IPS-15b (cell line): ENCODE measurements at regions not wholly inside any gene's neighbourhood (a gene's known extent, or its start where the extent isn't known, plus 50 kb on each side); places are given as distances from the start of the nearest gene placed in this dataset.

Experiments
- H3K27me3 ChIP-seq: one replicate; pipeline ENCODE4 v1.6.1; 2013; ENCODE audit warnings: low read length; ENCODE audit not compliant: control insufficient read depth, insufficient read depth
- H3K36me3 ChIP-seq: one replicate; pipeline ENCODE4 v1.6.1; 2013; ENCODE audit warnings: low read length; ENCODE audit not compliant: control insufficient read depth, insufficient read depth
- H3K4me1 ChIP-seq: one replicate; pipeline ENCODE4 v1.6.1; 2013; ENCODE audit warnings: mild to moderate bottlenecking, low read length; ENCODE audit not compliant: control insufficient read depth, insufficient read depth
- H3K4me3 ChIP-seq: one replicate; pipeline ENCODE4 v1.5.1; 2013; ENCODE audit warnings: low read depth, low read length
- H3K9ac ChIP-seq: one replicate; pipeline ENCODE4 v1.6.1; 2013; ENCODE audit warnings: low read depth, mild to moderate bottlenecking, low read length
- H3K9me3 ChIP-seq: one replicate; pipeline ENCODE4 v1.6.1; 2013; ENCODE audit warnings: mild to moderate bottlenecking, low read length; ENCODE audit not compliant: control insufficient read depth, insufficient read depth

DNA sequence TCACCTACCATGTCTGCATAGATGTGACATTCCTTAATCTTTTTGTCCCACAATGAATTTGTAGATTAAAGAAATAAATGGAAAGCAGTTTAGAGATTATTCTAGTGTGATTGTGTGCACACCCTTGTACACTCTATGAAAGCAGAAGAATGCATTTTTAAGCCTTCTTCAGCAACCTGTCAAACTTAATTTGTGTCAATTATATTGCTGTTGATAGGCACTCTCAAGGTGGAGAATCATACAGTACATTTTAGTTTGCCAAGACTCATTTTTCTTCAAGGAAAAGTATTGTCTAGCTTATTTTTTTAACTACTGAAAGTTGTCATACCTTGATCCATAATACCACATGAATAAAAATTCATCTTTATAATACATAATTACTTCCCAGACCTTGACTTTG is 1898.9 kb downstream of the OLFM4 start:
- no peaks in the 10 kb centered on the region for H3K9me3 ChIP-seq
- H3K36me3 ChIP-seq = no peaks in the 10 kb centered on the region
- H3K4me3 ChIP-seq = no peak overlapping the region
- no peak overlapping the region for H3K9ac ChIP-seq
- no peaks in the 10 kb centered on the region for H3K4me1 ChIP-seq
- H3K27me3 ChIP-seq = no peaks in the 10 kb centered on the region

- Histone ChIP-seq H3K9me3 (no peaks in the 10 kb centered on the region), H3K4me1 (no peaks in the 10 kb centered on the region), H3K27me3 (no peaks in the 10 kb centered on the region), H3K36me3 (no peaks in the 10 kb centered on the region), H3K4me3 (no peak overlapping the region), H3K9ac (no peak overlapping the region)
Observed at GRCh38 chr13:54928071-54928470, 1899.5 kb downstream of the OLFM4 start.

DNA sequence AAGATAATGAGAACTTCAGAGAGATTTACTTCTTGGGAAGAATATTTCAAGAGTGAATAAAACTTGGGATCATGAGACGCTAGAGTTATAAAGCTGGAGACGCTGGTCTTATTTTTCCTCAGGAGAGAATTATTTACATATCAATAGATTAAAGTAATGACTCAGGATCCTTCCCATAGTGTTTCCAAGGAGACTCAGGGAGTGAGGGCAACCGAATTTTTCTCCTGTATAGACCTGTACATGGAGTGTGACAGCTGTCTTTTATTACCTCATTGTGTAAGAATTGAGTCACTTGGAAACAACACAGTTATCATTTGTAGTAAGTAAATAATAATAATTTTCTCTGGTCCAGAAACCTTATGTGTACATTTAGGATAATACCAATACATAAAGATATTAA is 1905.5 kb downstream of the OLFM4 start:
- Histone ChIP-seq H3K27me3 (no peaks in the 10 kb centered on the region), H3K4me1 (peaks cover 8% of the 10 kb centered on the region), H3K9me3 (no peaks in the 10 kb centered on the region), H3K36me3 (no peaks in the 10 kb centered on the region), H3K4me3 (no peak overlapping the region), H3K9ac (no peak overlapping the region)

DNA sequence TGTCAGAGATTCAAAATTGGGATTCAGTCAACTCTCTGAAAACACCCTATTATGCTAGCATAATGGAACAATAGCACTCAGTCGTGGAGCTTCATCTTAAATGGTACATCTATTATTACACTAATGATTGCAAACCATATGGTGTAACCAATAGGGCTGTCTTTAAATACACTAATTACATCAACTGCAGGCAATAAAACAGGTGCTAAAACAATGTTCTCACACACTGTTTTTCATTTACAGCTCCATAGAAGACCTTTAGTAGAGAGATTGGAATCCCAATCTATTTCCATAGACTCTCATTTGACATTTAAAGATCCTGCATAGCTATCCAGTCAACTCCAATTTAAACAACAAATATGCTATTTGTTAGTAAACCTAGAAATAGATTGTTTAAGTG is 1917.4 kb downstream of the OLFM4 start:
- H3K4me1 ChIP-seq = peaks cover 2% of the 10 kb centered on the region
- H3K9me3 ChIP-seq = no peaks in the 10 kb centered on the region
- H3K27me3 ChIP-seq = no peaks in the 10 kb centered on the region
- no peak overlapping the region for H3K9ac ChIP-seq
- H3K36me3 ChIP-seq = no peaks in the 10 kb centered on the region
- no peak overlapping the region for H3K4me3 ChIP-seq

- no peaks in the 10 kb centered on the region for H3K9me3 ChIP-seq
- no peaks in the 10 kb centered on the region for H3K27me3 ChIP-seq
- no peaks in the 10 kb centered on the region for H3K36me3 ChIP-seq
- H3K4me3 ChIP-seq = no peak overlapping the region
- H3K4me1 ChIP-seq = no peaks in the 10 kb centered on the region
- no peak overlapping the region for H3K9ac ChIP-seq
Observed at GRCh38 chr13:54949735-54950134, 1921.1 kb downstream of the OLFM4 start.

- no peaks in the 10 kb centered on the region for H3K36me3 ChIP-seq
- no peaks in the 10 kb centered on the region for H3K4me1 ChIP-seq
- no peak overlapping the region for H3K9ac ChIP-seq
- no peaks in the 10 kb centered on the region for H3K9me3 ChIP-seq
- H3K4me3 ChIP-seq = no peak overlapping the region
- no peaks in the 10 kb centered on the region for H3K27me3 ChIP-seq
Observed at GRCh38 chr13:54950546-54950945, 1921.9 kb downstream of the OLFM4 start.

DNA sequence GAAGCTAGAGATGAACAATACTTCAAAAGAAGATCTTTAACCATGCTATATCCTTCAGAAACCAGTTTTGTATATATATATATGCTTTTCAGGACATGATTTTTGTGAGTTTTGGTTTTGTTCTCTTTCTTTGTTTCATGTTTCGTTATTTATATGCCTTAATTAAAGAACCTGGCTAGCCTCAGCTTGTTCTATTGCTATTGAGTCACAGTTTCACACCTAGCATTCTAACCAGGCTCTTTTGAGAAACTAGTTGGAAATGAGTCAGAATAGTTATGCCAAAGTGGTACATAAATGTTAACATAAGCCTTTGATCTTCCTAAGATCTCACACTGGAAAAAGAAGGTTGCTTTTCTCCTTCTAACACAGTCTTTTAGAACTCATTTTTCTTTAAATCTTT is 1925.2 kb downstream of the OLFM4 start:
- Histone ChIP-seq H3K27me3 (no peaks in the 10 kb centered on the region), H3K9ac (no peak overlapping the region), H3K4me1 (no peaks in the 10 kb centered on the region), H3K36me3 (no peaks in the 10 kb centered on the region), H3K4me3 (no peak overlapping the region), H3K9me3 (no peaks in the 10 kb centered on the region)

GRCh38 chr13:54958781-54959180 is 1930.2 kb downstream of the OLFM4 start:
- Histone ChIP-seq H3K4me3 (no peak overlapping the region), H3K9me3 (no peaks in the 10 kb centered on the region), H3K27me3 (no peaks in the 10 kb centered on the region), H3K4me1 (no peaks in the 10 kb centered on the region), H3K9ac (no peak overlapping the region), H3K36me3 (peaks cover 2% of the 10 kb centered on the region)

- Histone ChIP-seq H3K4me1 (no peaks in the 10 kb centered on the region), H3K27me3 (no peaks in the 10 kb centered on the region), H3K9me3 (no peaks in the 10 kb centered on the region)
Observed at GRCh38 chr13:54965881-54966280, 1937.3 kb downstream of the OLFM4 start.

GRCh38 chr13:54972838-54973237 is 1944.2 kb downstream of the OLFM4 start:
- Histone ChIP-seq H3K27me3 (no peaks in the 10 kb centered on the region), H3K9ac (no peak overlapping the region), H3K36me3 (no peaks in the 10 kb centered on the region)

More at GRCh38 chr13:54965881-54966280, 1937.3 kb downstream of the OLFM4 start:
- peaks cover 2% of the 10 kb centered on the region for H3K36me3 ChIP-seq
- no peak overlapping the region for H3K4me3 ChIP-seq
- H3K9ac ChIP-seq = no peak overlapping the region

GRCh38 chr13:54975676-54976075 is 1947.1 kb downstream of the OLFM4 start:
- no peaks in the 10 kb centered on the region for H3K4me1 ChIP-seq
- H3K9ac ChIP-seq = no peak overlapping the region
- no peaks in the 10 kb centered on the region for H3K27me3 ChIP-seq
- no peak overlapping the region for H3K4me3 ChIP-seq
- H3K36me3 ChIP-seq = no peaks in the 10 kb centered on the region
- H3K9me3 ChIP-seq = no peaks in the 10 kb centered on the region

More at GRCh38 chr13:54972838-54973237, 1944.2 kb downstream of the OLFM4 start:
- H3K4me1 ChIP-seq = no peaks in the 10 kb centered on the region
- H3K9me3 ChIP-seq = no peaks in the 10 kb centered on the region
- no peak overlapping the region for H3K4me3 ChIP-seq

DNA sequence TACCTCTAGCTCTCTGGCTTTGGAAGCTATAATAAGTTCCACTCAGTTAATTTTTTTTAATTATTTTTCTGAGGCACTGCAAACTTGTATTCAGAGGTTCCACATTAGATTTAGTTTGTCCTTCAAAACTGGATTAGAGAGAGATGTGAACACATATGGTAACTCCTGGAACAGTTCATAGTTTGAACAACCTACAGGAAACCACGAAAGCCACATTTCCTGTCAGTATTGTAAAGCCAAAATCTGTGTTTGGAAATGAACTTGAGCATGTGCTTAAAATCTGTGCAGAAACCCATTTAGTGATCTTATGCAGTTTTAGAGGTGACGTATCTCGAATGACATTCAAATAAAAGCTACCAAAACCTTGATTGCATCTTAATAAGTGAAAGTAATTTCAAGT is 1952.0 kb downstream of the OLFM4 start:
- no peaks in the 10 kb centered on the region for H3K4me1 ChIP-seq
- no peaks in the 10 kb centered on the region for H3K9me3 ChIP-seq
- no peak overlapping the region for H3K4me3 ChIP-seq
- no peak overlapping the region for H3K9ac ChIP-seq
- H3K36me3 ChIP-seq = no peaks in the 10 kb centered on the region
- H3K27me3 ChIP-seq = no peaks in the 10 kb centered on the region

GRCh38 chr13:54989418-54989817 is 1960.8 kb downstream of the OLFM4 start:
- Histone ChIP-seq H3K9ac (no peak overlapping the region), H3K4me1 (no peaks in the 10 kb centered on the region), H3K9me3 (no peaks in the 10 kb centered on the region), H3K36me3 (no peaks in the 10 kb centered on the region), H3K4me3 (no peak overlapping the region), H3K27me3 (no peaks in the 10 kb centered on the region)
